ENCODE measurements at regions not wholly inside any gene's neighbourhood (a gene's known extent, or its start where the extent isn't known, plus 50 kb on each side); places are given as distances from the start of the nearest gene placed in this dataset.

DNA sequence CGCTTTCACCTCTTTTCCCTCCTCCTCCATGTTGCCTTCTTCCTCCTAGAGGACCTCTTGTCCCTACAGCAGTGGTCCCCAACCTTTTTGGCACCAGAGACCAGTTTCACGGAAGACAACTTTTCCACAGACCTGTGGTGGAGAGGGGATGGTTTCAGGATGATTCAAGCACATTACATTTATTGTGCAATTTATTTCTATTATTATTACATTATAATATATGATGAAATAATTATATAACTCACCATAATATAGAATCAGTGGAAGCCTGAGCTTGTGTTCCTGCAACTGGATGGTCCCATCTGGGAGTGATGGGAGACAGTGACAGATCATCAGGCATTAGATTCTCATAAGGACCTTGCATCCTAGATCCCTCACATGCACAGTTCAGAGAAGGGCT, 152.2 kb upstream of the NCKAP5 start:
- DNase-seq (ENCODE audit: low spot score), result no peak

DNA sequence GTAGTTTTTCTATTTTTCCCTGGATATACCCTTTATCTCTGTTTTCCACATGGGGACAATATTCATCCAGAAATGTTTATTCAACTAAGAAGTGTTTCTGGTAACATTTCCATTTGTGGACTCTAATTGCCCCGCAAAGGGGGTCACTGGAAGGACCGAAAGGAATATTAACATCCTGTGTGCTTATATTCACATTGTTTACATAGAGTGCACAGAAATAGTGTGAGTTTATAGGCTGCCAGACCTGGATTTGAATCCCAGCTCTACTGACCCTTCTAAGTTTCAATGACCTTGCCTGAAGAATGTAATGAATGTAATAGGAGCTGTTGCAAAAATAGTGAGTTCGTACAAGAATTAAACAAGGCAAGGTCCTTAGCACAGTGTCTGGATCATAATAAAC, 152.9 kb upstream of the NCKAP5 start:
- DNase-seq (ENCODE audit: low spot score), result no peak

DNA sequence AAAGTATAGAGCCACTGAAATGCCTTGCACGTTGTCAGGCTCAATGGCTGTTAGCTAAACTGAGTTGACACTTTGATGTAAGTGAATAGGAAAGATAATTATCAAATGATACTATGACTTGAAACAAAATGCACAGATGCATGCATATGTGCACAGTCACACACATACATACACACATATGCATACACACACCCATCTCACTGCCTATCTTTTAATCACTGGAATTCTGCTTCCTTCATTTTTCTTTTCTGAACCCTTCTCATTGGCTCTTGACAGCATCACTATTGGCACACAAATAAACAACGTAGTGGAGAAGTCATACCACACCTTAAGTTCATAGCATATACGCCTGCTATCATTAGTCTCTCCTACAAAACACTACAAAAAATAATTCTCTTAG, 154.9 kb upstream of the NCKAP5 start:
- no peak for DNase-seq (ENCODE audit: low spot score)

- DNase-seq (ENCODE audit: low spot score), result no peak
Observed at GRCh38 chr2:133726973-133727372, 158.7 kb upstream of the NCKAP5 start.

DNA sequence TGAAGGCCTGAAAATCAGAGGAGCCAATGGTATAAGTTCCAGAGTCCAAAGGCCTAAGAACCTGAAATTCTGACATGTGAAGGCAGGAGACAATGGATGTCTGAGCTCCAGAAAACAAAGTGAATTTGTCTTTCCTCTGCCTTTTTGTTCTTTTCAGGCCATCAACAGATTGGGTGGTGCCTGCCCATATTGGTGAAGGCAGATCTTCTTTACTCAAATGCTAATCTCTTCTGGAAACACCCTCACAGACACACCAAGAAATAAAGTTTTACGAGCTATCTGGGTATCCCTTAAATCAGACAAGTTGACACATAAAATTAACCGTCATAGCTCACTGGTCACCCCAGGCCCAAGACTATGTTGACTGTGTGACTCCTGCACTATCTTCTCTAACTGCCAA, 163.8 kb upstream of the NCKAP5 start:
- DNase-seq (ENCODE audit: low spot score), result no peak

DNA sequence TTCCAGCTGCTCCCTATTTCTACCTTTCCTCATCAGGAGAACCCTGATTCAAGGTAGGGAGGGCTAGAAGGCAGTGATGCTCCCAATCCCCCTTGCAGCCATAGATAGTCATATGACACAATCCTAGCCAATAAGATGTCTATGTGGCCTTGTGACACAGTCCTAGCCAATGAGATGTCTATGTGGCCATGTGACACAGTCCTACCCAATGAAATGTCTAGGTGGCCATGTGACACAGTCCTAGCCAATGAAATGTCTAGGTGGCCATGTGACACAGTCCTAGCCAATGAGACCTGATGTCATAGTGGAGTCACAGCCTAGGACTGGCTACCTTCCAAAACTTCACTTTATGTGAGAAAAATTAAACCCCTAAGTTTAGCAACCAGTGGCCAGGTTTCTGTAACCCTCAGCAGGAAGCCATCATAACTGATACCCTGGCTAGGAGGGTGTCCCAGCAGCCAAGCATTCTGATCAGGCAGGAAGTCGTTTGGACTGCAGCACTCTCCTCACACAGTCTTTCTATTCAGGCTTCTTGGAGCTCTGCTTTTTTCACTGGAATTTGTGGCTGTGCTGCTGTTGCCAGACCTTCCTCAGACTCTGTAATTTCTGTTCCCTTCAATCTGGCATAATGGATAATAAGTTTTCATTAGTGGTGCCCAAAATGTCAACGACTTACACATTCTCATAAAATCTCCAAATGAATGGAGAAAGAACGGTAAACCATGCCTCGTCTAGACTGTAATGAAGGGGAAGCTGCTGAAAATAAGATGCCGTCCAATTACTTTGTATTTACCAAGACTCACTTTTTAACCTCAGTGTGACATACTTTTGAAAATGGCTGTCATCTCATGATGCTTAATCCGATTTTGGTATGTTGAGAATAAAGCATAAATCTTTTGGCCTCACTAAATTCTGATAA, 165.0 kb upstream of the NCKAP5 start:
- DNase-seq (ENCODE audit: low spot score), result no peak

DNA sequence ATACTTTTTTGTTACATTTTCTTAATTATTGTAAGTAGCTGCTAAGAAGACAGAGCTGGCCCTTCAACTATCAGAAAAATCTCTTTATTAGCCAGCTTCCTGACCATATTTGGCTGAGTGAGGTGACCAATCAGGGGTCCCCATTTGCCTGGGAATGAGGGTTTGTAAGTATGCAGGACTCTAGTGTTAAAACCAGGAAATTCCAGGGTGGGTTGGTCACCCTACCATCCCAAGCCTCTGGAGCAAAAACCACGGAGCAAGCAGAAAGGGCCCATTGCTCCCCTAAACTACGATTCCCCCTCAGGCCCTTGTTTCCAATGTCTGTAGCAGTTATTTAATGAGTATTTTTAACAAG, 165.6 kb upstream of the NCKAP5 start:
- no peak for DNase-seq (ENCODE audit: low spot score)

GRCh38 chr2:133734716-133735495, 166.6 kb upstream of the NCKAP5 start:
- DNase-seq (ENCODE audit: low spot score), result no peak

DNA sequence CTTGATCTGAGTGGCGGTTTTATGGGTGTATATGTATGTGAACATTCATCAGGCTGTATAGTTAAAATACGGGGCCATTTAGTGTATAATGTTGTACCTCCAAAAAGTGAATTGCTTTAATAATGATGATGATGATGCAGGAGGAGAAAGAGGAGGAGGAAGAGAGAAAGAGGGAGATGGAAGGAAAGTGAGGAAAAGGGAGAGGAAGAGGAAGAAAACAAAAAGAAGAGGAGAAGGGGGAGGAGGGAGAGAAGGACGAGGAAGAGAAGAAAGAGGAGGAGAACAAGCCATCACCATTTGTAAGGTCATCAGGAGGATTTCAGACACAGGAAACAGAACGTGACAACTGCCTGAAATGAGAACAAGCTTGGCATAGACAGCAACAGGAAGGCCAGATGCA, 168.4 kb upstream of the NCKAP5 start:
- DNase-seq (ENCODE audit: low spot score), result no peak

GRCh38 chr2:133737242-133737993, 169.2 kb upstream of the NCKAP5 start:
- DNase-seq (ENCODE audit: low spot score), result no peak

GRCh38 chr2:133739039-133739438, 170.8 kb upstream of the NCKAP5 start:
- DNase-seq (ENCODE audit: low spot score), result no peak

DNA sequence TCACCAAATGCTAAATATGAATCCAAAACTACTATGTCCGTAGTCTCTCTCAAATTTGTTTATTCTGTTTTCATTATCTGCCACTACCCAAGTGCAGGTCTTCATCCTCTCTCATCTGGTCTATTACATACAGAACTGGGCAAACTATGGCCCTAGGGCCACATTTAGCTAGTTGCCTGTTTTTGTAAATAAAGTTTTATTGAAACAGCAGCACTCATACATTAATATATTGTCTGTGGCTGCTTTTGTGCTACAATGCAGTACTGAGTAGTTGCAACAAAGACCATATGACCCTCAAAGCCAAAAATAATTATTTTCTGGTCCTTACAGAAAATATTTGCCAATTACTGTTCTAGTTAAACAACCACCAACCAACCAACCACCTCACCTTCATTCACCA, 172.2 kb upstream of the NCKAP5 start:
- no peak for DNase-seq (ENCODE audit: low spot score)

GRCh38 chr2:133748007-133748700, 179.9 kb upstream of the NCKAP5 start:
- DNase-seq (ENCODE audit: low spot score), result no peak

DNA sequence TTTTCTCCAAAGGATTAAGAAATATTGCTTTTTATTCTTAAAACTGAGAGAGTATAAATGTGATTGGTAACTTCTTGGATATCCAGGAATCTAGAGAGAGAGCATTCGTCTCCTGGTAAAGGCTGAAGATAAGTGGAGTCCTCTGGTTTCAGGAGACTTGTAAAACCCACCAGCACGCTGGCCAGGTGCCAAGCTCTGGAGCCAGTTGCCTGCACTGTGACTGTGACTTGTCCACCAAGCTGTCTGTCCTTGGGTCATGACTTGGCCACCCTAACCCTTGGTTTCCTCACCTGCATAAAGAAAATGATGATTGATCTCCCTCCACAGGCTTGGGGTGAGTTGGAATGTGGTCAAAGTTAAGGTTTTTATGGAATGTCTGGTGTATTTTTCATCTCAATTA, 185.4 kb upstream of the NCKAP5 start:
- DNase-seq (ENCODE audit: low spot score), result no peak

DNA sequence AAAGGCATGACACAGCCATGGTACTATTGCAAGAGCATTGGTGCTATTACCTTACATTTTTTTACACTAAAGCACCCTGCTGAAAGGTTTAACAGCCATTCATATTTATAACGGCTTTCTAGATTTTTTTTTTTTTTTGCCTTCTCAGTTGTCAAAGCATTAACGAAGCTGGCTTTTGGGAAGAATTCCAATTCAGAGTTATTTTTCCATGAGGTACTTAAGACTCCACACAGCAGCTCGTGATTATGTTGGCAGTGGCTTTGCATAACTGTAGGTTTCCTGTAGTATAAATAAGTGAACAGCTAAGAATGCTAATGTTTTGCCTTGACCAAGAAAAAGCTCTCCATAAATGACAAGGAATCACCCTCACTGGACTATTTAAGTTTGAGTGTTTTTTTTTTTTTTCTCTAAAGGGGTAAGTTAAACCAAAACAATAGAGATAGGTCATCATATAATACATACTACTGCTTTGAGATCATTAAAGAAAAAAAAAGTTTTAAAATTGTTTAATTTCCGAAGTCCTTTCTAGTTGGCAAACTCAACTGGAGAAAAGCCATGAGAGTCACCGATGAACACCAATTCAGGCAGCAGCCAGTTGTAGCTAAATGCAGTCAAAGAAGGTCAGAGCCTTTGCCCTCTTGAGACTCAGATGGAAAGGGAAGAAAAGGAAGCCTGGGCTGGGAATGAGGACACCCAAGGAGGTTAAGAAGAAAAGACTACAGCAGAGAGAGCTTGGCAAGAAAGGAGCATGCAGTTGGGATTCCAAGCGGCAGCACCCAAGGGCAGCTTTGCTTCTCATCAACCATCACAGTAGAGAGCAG, 187.4 kb upstream of the NCKAP5 start:
- DNase-seq (ENCODE audit: low spot score), result no peak

DNA sequence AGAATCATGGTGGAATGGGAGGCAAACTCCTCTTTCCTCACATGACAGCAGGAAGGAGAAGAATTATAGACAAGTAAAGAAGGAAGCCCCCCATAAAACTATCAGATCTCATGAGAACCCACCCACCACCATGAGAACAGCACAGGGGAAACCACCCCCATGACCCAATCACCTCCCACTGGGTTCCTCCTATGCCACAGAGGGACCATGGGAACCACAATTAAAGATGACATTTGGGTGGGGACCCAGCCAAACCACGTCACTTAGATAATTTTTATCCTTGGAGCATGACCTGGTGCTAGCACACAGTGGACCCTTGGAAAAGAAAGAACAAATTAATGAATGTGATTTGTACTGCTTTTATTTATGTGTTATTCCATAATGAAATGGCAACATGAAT, 188.6 kb upstream of the NCKAP5 start:
- DNase-seq (ENCODE audit: low spot score), result no peak

GRCh38 chr2:133760376-133760775, 192.1 kb upstream of the NCKAP5 start:
- no peak for DNase-seq (ENCODE audit: low spot score)

DNA sequence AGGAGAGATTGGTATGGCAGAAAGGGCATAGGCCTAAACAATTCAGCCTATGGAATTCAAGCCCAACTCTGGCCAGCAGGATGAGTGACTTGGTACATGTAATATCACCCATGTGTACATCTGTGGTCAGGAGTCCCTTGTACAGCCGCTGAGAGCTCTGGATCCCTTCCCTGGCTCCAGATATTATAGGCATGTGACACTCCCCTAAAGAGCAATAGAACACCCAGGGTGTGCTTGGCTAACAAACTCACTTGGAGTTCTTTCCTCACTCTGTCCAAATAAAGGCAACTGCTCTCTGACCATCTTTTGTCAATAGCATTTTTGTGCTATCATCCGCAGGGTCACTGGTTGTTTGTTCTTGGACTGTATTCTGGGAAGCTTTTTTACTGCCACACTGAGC, 197.4 kb upstream of the NCKAP5 start:
- DNase-seq (ENCODE audit: low spot score), result no peak

GRCh38 chr2:133766164-133766832, 198.0 kb upstream of the NCKAP5 start:
- DNase-seq (ENCODE audit: low spot score), result no peak

DNA sequence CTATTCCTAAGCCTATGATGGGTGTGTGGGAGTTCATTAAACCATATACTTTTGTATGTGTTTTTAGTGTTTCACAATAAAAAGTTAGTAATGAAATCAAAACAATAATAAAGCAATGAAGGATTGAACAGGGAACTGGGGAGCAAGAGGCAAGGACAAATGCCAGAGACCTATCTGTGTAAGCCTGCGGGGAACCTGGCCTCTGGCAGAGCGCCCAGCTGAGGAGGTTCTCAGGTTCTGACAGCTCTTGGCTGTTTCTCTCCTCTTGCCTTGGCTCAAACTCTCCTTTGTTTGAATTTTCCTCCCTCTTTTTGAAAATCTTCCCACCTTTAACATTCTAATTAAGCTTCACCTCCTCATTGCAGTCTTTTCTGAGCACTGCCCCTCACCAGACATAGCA, 200.0 kb upstream of the NCKAP5 start:
- no peak for DNase-seq (ENCODE audit: low spot score)
